HepG2 (cell line): ENCODE measurements at regions not wholly inside any gene's neighbourhood (a gene's known extent, or its start where the extent isn't known, plus 50 kb on each side); places are given as distances from the start of the nearest gene placed in this dataset.

ENCODE experiments used
- ATAC-seq: fragments of 200-7000 bp; cut with Tn5 transposase; 3 replicates; pipeline ENCODE4 v1.9.1; 2020; ENCODE audit warnings: mild to moderate bottlenecking, moderate library complexity
- BruUV-seq: library from RNA; stranded (reverse); fragments of 400-500 nt; replicated peaks from 2 replicates; lab custom pipeline; 2021; lab: Mats Ljungman, UMichigan
- CTCF ChIA-PET: fragments of 300-600 bp; formaldehyde crosslinking; extraction: SDS; loops from one replicate; lab custom pipeline; 2021; ENCODE audit warnings: low total read pairs, inconsistent platforms, low intra/inter-chr PET ratio; lab: Yijun Ruan, JAX
- POLR2A ChIA-PET: fragments of 350-600 bp; sonication (Branson Sonifier 250); formaldehyde crosslinking; loops from one replicate; lab custom pipeline; 2020; ENCODE audit warnings: antibody characterized with exemption, inconsistent platforms; lab: Yijun Ruan, JAX
- DNase-seq: peaks from one replicate; pipeline ENCODE4 v3.0.0-alpha.2; 2015; ENCODE audit warnings: low spot score
- FAIRE-seq: peaks from 3 replicates; lab custom pipeline; 2011; peaks lifted over from hg19 to GRCh38; lab: Jason Lieb, UNC
- H2AFZ ChIP-seq: one replicate; pipeline ENCODE4 v1.6.1; 2011; ENCODE audit warnings: low read length, inconsistent platforms
- H3K27ac ChIP-seq: fragments of 300-600 bp; 3 replicates; pipeline ENCODE4 v1.8.0; 2011; ENCODE audit warnings: mixed run types, mild to moderate bottlenecking, mixed read lengths, low read length, inconsistent platforms; ENCODE audit not compliant: insufficient read depth; ENCODE audit errors: extremely low read length
- H3K27me3 ChIP-seq, 2 experiments: fragments of 200-600 bp in 1 of 2; 2 replicates in 1 of 2; 3 replicates in 1 of 2; pipeline versions ENCODE4 v1.6.0 to v1.8.0; 2011; ENCODE audit warnings: low read length in 2 of 2, mild to moderate bottlenecking in 2 of 2, moderate library complexity in 2 of 2, inconsistent platforms in 1 of 2; ENCODE audit not compliant: insufficient read depth in 2 of 2, control insufficient read depth in 1 of 2
- H3K36me3 ChIP-seq, 2 experiments: fragments of 200-600 bp in 1 of 2; replicated peaks in 1 of 2; 2 replicates in 1 of 2; 3 replicates in 1 of 2; pipeline versions ENCODE4 v1.5.1 to v1.8.0; 2011; ENCODE audit warnings: low read length in 2 of 2, inconsistent platforms in 1 of 2; ENCODE audit not compliant: insufficient read depth in 2 of 2, control insufficient read depth in 1 of 2
- H3K4me1 ChIP-seq: 2 replicates; pipeline ENCODE4 v1.5.1; 2012; ENCODE audit warnings: low read length, inconsistent platforms; ENCODE audit not compliant: insufficient read depth
- H3K4me2 ChIP-seq: 2 replicates; pipeline ENCODE4 v1.6.0; 2011; ENCODE audit warnings: low read depth, low read length, inconsistent platforms
- H3K4me3 ChIP-seq, 3 experiments: fragments of 200-600 bp in 1 of 3; sonication (generic), shearing (Covaris generic) in 1 of 3; replicated peaks in 1 of 3; 2 replicates each; pipeline ENCODE4 v1.5.1; 2011 to 2016; ENCODE audit warnings: low read length in 3 of 3, inconsistent platforms in 2 of 3, low read depth in 2 of 3, mild to moderate bottlenecking in 2 of 3, control low read depth in 1 of 3, mixed read lengths in 1 of 3; ENCODE audit not compliant: insufficient read depth in 1 of 3
- H3K79me2 ChIP-seq: one replicate; pipeline ENCODE4 v1.6.1; 2011; ENCODE audit warnings: low read length, inconsistent platforms; ENCODE audit not compliant: insufficient read depth
- H3K9ac ChIP-seq: 2 replicates; pipeline ENCODE4 v1.6.0; 2011; ENCODE audit warnings: mild to moderate bottlenecking, low read depth, low read length, inconsistent platforms; ENCODE audit not compliant: insufficient read depth
- H3K9me3 ChIP-seq: 2 replicates; pipeline ENCODE4 v1.5.1; 2012; ENCODE audit warnings: mild to moderate bottlenecking, low read length
- H4K20me1 ChIP-seq: 2 replicates; pipeline ENCODE4 v1.6.0; 2011; ENCODE audit warnings: inconsistent platforms, mild to moderate bottlenecking, low read length, moderate library complexity; ENCODE audit not compliant: insufficient read depth
- BRCA1 ChIP-seq: sonication (generic); formaldehyde crosslinking; IDR thresholded peaks from 2 replicates; pipeline ENCODE4 v1.4.0; 2020; ENCODE audit warnings: missing genetic modification reagents
- DNMT1 ChIP-seq: sonication (generic); formaldehyde crosslinking; IDR thresholded peaks from 2 replicates; pipeline ENCODE4 v1.5.1; 2020; ENCODE audit warnings: mild to moderate bottlenecking, missing genetic modification reagents
- STAG1 ChIP-seq: sonication (generic); formaldehyde crosslinking; IDR thresholded peaks from 2 replicates; pipeline ENCODE4 v1.4.0; 2020; ENCODE audit warnings: missing genetic modification reagents
- ZNF614 ChIP-seq: IDR thresholded peaks from 2 replicates; pipeline ENCODE4 v1.6.1; 2018; ENCODE audit warnings: missing biosample characterization, missing genetic modification reagents, inconsistent platforms, borderline replicate concordance
- in situ Hi-C: cut with HindIII; loops from 2 replicates; pipeline ENCODE4 v1.10.0; 2017; ENCODE audit warnings: low pct_unique_long_range_greater_than_20kb; ENCODE audit not compliant: extremely low pct_ligation_motif_present
- intact Hi-C: fragments of 100-400 bp; cut with micrococcal nuclease; formaldehyde crosslinking; loops from one replicate; pipeline ENCODE4 v1.10.0; 2022; ENCODE audit not compliant: unreplicated experiment
- TF ChIP-seq, protein P1 (sequence below): sonication (generic); formaldehyde crosslinking; IDR thresholded peaks from 2 replicates; pipeline ENCODE4 v1.5.0; 2020; ENCODE audit warnings: missing genetic modification reagents
- TF ChIP-seq, protein P2 (sequence below): sonication (generic); formaldehyde crosslinking; conservative IDR thresholded peaks from 2 replicates; pipeline ENCODE4 v1.8.0; 2022; ENCODE audit warnings: missing genetic modification reagents
- TF ChIP-seq, protein P3 (sequence below): sonication (generic); formaldehyde crosslinking; conservative IDR thresholded peaks from 2 replicates; pipeline ENCODE4 v1.4.0; 2020; ENCODE audit warnings: missing genetic modification reagents

DNA sequence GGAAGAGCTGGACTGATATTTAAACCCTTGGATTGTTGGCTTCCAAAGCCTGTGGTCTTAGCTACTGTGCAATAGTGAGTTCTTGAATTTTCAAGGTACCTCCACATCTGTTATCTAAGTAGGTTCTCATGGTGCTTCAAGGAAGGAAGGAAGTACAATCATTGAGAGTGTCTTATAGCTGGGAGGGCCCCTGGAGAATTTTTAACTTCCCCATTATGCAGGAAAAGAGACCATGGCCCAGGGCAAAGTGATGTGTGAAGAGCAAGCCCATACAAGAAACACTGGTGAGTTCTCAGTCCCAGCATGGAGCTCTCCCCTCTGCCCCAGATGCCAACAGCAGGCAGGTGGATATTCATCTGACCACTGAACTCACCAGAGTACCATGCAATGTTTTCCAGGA lies 169.0 kb upstream of the IRX6 start:
- ChIA-PET CTCF (no interaction called here), POLR2A (no interaction called here)
- Histone ChIP-seq H3K4me2 (no peak overlapping the region), H3K79me2 (no peaks in the 10 kb centered on the region), H4K20me1 (no peaks in the 10 kb centered on the region), H3K27ac (no peak overlapping the region), H3K36me3 (no peaks in the 10 kb centered on the region), H2AFZ (no peak overlapping the region), H3K4me3 (no peak overlapping the region), H3K27me3 (no peaks in the 10 kb centered on the region; a peak in 1 of 5 replicates), H3K9me3 (no peaks in the 10 kb centered on the region), H3K9ac (no peak overlapping the region), H3K4me1 (no peaks in the 10 kb centered on the region)
- FAIRE-seq (no peak), ATAC-seq (no peak), DNase-seq (no peak)
- in situ Hi-C loops: no loop called here
- TF ChIP-seq, protein P1, sequence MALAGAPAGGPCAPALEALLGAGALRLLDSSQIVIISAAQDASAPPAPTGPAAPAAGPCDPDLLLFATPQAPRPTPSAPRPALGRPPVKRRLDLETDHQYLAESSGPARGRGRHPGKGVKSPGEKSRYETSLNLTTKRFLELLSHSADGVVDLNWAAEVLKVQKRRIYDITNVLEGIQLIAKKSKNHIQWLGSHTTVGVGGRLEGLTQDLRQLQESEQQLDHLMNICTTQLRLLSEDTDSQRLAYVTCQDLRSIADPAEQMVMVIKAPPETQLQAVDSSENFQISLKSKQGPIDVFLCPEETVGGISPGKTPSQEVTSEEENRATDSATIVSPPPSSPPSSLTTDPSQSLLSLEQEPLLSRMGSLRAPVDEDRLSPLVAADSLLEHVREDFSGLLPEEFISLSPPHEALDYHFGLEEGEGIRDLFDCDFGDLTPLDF (CRISPR knock-in tag): no peak
- no peak for TF ChIP-seq DNMT1 (CRISPR knock-in tag)
- TF ChIP-seq ZNF614 (CRISPR knock-in tag): no peak
- no peak for TF ChIP-seq BRCA1
- no peak for TF ChIP-seq STAG1 (CRISPR knock-in tag)
- TF ChIP-seq, protein P2, sequence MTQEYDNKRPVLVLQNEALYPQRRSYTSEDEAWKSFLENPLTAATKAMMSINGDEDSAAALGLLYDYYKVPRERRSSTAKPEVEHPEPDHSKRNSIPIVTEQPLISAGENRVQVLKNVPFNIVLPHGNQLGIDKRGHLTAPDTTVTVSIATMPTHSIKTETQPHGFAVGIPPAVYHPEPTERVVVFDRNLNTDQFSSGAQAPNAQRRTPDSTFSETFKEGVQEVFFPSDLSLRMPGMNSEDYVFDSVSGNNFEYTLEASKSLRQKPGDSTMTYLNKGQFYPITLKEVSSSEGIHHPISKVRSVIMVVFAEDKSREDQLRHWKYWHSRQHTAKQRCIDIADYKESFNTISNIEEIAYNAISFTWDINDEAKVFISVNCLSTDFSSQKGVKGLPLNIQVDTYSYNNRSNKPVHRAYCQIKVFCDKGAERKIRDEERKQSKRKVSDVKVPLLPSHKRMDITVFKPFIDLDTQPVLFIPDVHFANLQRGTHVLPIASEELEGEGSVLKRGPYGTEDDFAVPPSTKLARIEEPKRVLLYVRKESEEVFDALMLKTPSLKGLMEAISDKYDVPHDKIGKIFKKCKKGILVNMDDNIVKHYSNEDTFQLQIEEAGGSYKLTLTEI (CRISPR knock-in tag): no peak
- TF ChIP-seq, protein P3, sequence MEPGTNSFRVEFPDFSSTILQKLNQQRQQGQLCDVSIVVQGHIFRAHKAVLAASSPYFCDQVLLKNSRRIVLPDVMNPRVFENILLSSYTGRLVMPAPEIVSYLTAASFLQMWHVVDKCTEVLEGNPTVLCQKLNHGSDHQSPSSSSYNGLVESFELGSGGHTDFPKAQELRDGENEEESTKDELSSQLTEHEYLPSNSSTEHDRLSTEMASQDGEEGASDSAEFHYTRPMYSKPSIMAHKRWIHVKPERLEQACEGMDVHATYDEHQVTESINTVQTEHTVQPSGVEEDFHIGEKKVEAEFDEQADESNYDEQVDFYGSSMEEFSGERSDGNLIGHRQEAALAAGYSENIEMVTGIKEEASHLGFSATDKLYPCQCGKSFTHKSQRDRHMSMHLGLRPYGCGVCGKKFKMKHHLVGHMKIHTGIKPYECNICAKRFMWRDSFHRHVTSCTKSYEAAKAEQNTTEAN (CRISPR knock-in tag): no peak
- BruUV-seq: no TSS peak
- intact Hi-C loops: no loop called here
